ENCODE measurements at regions not wholly inside any gene's neighbourhood (a gene's known extent, or its start where the extent isn't known, plus 50 kb on each side); places are given as distances from the start of the nearest gene placed in this dataset.

- TF ChIP-seq EZH2 (IDR thresholded peaks at IDR 0.05) = no peak
- no peak for TF ChIP-seq POLR2A (IDR thresholded peaks at IDR 0.05; ENCODE audit: borderline replicate concordance, extremely low read depth, insufficient read depth, insufficient read length)
- no peak for TF ChIP-seq CTCF (IDR thresholded peaks at IDR 0.05 in 2 of 3, conservative IDR thresholded peaks at IDR 0.05 in 1 of 3; ENCODE audit: borderline replicate concordance in 1 of 3, insufficient read depth in 1 of 3, low read depth in 2 of 3, low read length in 2 of 3)
- TF ChIP-seq, protein P1, sequence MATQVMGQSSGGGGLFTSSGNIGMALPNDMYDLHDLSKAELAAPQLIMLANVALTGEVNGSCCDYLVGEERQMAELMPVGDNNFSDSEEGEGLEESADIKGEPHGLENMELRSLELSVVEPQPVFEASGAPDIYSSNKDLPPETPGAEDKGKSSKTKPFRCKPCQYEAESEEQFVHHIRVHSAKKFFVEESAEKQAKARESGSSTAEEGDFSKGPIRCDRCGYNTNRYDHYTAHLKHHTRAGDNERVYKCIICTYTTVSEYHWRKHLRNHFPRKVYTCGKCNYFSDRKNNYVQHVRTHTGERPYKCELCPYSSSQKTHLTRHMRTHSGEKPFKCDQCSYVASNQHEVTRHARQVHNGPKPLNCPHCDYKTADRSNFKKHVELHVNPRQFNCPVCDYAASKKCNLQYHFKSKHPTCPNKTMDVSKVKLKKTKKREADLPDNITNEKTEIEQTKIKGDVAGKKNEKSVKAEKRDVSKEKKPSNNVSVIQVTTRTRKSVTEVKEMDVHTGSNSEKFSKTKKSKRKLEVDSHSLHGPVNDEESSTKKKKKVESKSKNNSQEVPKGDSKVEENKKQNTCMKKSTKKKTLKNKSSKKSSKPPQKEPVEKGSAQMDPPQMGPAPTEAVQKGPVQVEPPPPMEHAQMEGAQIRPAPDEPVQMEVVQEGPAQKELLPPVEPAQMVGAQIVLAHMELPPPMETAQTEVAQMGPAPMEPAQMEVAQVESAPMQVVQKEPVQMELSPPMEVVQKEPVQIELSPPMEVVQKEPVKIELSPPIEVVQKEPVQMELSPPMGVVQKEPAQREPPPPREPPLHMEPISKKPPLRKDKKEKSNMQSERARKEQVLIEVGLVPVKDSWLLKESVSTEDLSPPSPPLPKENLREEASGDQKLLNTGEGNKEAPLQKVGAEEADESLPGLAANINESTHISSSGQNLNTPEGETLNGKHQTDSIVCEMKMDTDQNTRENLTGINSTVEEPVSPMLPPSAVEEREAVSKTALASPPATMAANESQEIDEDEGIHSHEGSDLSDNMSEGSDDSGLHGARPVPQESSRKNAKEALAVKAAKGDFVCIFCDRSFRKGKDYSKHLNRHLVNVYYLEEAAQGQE (IDR thresholded peaks at IDR 0.05; ENCODE audit: low read depth) = no peak
- no peak for TF ChIP-seq POLR2AphosphoS5 (IDR thresholded peaks at IDR 0.05; ENCODE audit: low read depth, low read length)
- no peak for TF ChIP-seq ZFX (IDR thresholded peaks at IDR 0.05)
- TF ChIP-seq JUND (IDR thresholded peaks at IDR 0.05) = no peak
- no peak for TF ChIP-seq CBX3 (IDR thresholded peaks at IDR 0.05; ENCODE audit: low read depth)
- no peak for TF ChIP-seq SRF (IDR thresholded peaks at IDR 0.05; ENCODE audit: low read depth)
These were observed 312.7 kb upstream of the B3GAT1 start for GRCh38 chr11:134724779-134725140.

Measured in HCT116 (cell line).